Panc1 (cell line): ENCODE measurements at regions not wholly inside any gene's neighbourhood (a gene's known extent, or its start where the extent isn't known, plus 50 kb on each side); places are given as distances from the start of the nearest gene placed in this dataset.

Experiments
- ATAC-seq: fragments of 200-7000 bp; cut with Tn5 transposase; 2 replicates; pipeline ENCODE4 v1.9.1; 2020; ENCODE audit warnings: mild to moderate bottlenecking, moderate library complexity
- BruUV-seq: library from RNA; stranded (reverse); fragments of 400-500 nt; replicated peaks from 2 replicates; lab custom pipeline; 2021; lab: Mats Ljungman, UMichigan
- CTCF ChIA-PET: fragments of 300-600 bp; sonication (Branson Sonifier 250); formaldehyde crosslinking; loops from one replicate; lab custom pipeline; 2022; ENCODE audit warnings: antibody characterized with exemption; lab: Charles Lee
- POLR2A ChIA-PET: fragments of 300-600 bp; sonication (Branson Sonifier 250); formaldehyde crosslinking; loops from one replicate; lab custom pipeline; 2022; ENCODE audit warnings: antibody characterized with exemption; lab: Charles Lee
- DNase-seq: peaks from one replicate; pipeline ENCODE4 v3.0.0-alpha.2; 2010; ENCODE audit warnings: low read depth, low spot score
- H3K27ac ChIP-seq: 2 replicates; pipeline ENCODE4 v1.5.1; 2011; ENCODE audit warnings: mild to moderate bottlenecking, low read length, inconsistent platforms
- H3K27me3 ChIP-seq: fragments of 200-500 bp; sonication (Bioruptor generic); 2 replicates; pipeline ENCODE4 v1.6.0; 2014; ENCODE audit warnings: low read length, inconsistent platforms; ENCODE audit not compliant: control insufficient read depth, insufficient read depth
- H3K36me3 ChIP-seq: fragments of 200-500 bp; sonication (Bioruptor generic); 2 replicates; pipeline ENCODE4 v1.5.1; 2014; ENCODE audit warnings: inconsistent platforms, mild to moderate bottlenecking, low read length, moderate library complexity; ENCODE audit not compliant: control insufficient read depth, insufficient read depth
- H3K4me1 ChIP-seq: 2 replicates; pipeline ENCODE4 v1.5.1; 2011; ENCODE audit warnings: inconsistent platforms, mild to moderate bottlenecking, low read length, moderate library complexity; ENCODE audit not compliant: control insufficient read depth, insufficient read depth
- H3K4me3 ChIP-seq, 2 experiments: 2 replicates each; pipeline ENCODE4 v1.5.1; 2011 to 2012; ENCODE audit warnings: low read depth in 2 of 2, low read length in 2 of 2, mild to moderate bottlenecking in 2 of 2, inconsistent platforms in 1 of 2, moderate library complexity in 1 of 2
- H3K9me3 ChIP-seq: fragments of 200-500 bp; sonication (Bioruptor generic); 2 replicates; pipeline ENCODE4 v1.5.1; 2014; ENCODE audit warnings: low read depth, mild to moderate bottlenecking, inconsistent platforms, low read length, moderate library complexity; ENCODE audit not compliant: control insufficient read depth, insufficient read depth
- POLR2AphosphoS5 ChIP-seq: IDR thresholded peaks from 2 replicates; pipeline ENCODE4 v1.6.1; 2012; ENCODE audit warnings: mild to moderate bottlenecking, low read depth, low read length, moderate library complexity
- SIN3A ChIP-seq: IDR thresholded peaks from 2 replicates; pipeline ENCODE4 v1.6.1; 2012; ENCODE audit warnings: low read depth, mild to moderate bottlenecking, low read length, moderate library complexity, borderline replicate concordance; ENCODE audit not compliant: insufficient read depth
- TCF7L2 ChIP-seq: IDR thresholded peaks from 2 replicates; pipeline ENCODE4 v1.6.1; 2011; ENCODE audit warnings: mild to moderate bottlenecking, low read depth, low read length, inconsistent platforms
- in situ Hi-C: cut with HindIII; loops from 2 replicates; pipeline ENCODE4 v1.10.0; 2016; ENCODE audit warnings: low sequenced_read_pairs, low pct_unique_long_range_greater_than_20kb
- intact Hi-C: fragments of 100-400 bp; cut with micrococcal nuclease; formaldehyde crosslinking; loops from one replicate; pipeline ENCODE4 v1.10.0; 2022; ENCODE audit not compliant: unreplicated experiment
- TF ChIP-seq, protein P1 (sequence below), 2 experiments: IDR thresholded peaks; 2 replicates each; pipeline ENCODE4 v1.6.1; 2011 to 2012; ENCODE audit warnings: low read depth in 2 of 2, control low read depth in 1 of 2, low read length in 1 of 2, mild to moderate bottlenecking in 1 of 2, moderate library complexity in 1 of 2; ENCODE audit not compliant: insufficient read depth in 1 of 2
- TF ChIP-seq, protein P2 (sequence below): fragments of 450-650 bp; IDR thresholded peaks from 2 replicates; pipeline ENCODE4 v1.5.1; 2017; ENCODE audit warnings: mild to moderate bottlenecking

DNA sequence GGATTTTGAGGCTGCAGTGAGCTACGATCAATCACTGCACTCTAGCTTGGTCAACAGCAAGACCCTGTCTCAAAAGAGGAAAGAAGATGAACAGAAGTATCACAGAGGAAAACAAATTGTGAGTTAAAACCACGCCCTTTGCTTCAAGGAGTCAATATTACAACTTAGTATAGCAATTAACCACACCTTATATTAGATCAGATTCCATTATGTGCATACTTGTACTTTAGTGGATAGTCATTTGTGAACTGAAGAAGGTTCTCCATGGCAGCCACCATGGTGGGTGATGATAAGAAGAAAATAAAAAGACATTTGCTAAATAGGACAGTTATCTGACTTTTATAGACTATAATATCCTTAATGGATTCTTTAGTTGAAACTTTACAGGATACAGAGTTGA is 72.3 kb upstream of the EFEMP1 start:
- no TSS peak for BruUV-seq
- no peak for DNase-seq
- Histone ChIP-seq H3K27me3 (no peaks in the 10 kb centered on the region), H3K4me3 (no peak overlapping the region), H3K4me1 (no peaks in the 10 kb centered on the region), H3K9me3 (no peaks in the 10 kb centered on the region), H3K36me3 (no peaks in the 10 kb centered on the region), H3K27ac (no peak overlapping the region)
- ATAC-seq, result no peak
- in situ Hi-C loops (no loop called here), intact Hi-C loops (no loop called here)
- ChIA-PET CTCF (no interaction called here), POLR2A (no interaction called here)
- TF ChIP-seq TCF7L2 (no peak), POLR2AphosphoS5 (no peak), SIN3A (no peak)
- TF ChIP-seq, protein P1, sequence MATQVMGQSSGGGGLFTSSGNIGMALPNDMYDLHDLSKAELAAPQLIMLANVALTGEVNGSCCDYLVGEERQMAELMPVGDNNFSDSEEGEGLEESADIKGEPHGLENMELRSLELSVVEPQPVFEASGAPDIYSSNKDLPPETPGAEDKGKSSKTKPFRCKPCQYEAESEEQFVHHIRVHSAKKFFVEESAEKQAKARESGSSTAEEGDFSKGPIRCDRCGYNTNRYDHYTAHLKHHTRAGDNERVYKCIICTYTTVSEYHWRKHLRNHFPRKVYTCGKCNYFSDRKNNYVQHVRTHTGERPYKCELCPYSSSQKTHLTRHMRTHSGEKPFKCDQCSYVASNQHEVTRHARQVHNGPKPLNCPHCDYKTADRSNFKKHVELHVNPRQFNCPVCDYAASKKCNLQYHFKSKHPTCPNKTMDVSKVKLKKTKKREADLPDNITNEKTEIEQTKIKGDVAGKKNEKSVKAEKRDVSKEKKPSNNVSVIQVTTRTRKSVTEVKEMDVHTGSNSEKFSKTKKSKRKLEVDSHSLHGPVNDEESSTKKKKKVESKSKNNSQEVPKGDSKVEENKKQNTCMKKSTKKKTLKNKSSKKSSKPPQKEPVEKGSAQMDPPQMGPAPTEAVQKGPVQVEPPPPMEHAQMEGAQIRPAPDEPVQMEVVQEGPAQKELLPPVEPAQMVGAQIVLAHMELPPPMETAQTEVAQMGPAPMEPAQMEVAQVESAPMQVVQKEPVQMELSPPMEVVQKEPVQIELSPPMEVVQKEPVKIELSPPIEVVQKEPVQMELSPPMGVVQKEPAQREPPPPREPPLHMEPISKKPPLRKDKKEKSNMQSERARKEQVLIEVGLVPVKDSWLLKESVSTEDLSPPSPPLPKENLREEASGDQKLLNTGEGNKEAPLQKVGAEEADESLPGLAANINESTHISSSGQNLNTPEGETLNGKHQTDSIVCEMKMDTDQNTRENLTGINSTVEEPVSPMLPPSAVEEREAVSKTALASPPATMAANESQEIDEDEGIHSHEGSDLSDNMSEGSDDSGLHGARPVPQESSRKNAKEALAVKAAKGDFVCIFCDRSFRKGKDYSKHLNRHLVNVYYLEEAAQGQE (IDR thresholded peaks at IDR 0.05; ENCODE audit: insufficient read depth in 1 of 2, low read depth in 2 of 2, low read length in 1 of 2), result no peak
- TF ChIP-seq, protein P2, sequence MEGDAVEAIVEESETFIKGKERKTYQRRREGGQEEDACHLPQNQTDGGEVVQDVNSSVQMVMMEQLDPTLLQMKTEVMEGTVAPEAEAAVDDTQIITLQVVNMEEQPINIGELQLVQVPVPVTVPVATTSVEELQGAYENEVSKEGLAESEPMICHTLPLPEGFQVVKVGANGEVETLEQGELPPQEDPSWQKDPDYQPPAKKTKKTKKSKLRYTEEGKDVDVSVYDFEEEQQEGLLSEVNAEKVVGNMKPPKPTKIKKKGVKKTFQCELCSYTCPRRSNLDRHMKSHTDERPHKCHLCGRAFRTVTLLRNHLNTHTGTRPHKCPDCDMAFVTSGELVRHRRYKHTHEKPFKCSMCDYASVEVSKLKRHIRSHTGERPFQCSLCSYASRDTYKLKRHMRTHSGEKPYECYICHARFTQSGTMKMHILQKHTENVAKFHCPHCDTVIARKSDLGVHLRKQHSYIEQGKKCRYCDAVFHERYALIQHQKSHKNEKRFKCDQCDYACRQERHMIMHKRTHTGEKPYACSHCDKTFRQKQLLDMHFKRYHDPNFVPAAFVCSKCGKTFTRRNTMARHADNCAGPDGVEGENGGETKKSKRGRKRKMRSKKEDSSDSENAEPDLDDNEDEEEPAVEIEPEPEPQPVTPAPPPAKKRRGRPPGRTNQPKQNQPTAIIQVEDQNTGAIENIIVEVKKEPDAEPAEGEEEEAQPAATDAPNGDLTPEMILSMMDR, result no peak

DNA sequence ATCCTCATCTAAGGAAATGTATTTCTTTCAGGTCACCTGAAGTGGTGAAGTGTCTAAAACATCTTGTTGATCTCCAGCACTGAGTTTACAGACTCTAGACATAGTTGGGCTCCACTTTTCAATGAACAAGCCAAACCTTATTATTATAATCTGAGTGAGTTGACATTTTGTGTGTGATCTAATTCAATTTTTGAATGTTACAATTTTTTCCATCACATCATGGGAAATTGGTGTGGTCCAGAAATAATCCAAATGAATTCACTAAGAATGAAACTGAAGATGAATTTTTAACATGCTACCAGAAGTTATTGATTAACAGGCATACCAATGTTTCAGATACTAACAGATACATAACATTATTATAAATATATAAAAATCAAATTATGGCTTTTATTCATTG is 75.6 kb upstream of the EFEMP1 start:
- DNase-seq (no peak), ATAC-seq (no peak)
- no peak for TF ChIP-seq POLR2AphosphoS5
- TF ChIP-seq, protein P1 (IDR thresholded peaks at IDR 0.05; ENCODE audit: insufficient read depth in 1 of 2, low read depth in 2 of 2, low read length in 1 of 2), result no peak
- TF ChIP-seq SIN3A, result no peak
- TF ChIP-seq, protein P2, result no peak
- TF ChIP-seq TCF7L2, result no peak
- POLR2A ChIA-PET, result no interaction called here
- H3K27ac ChIP-seq, result no peak overlapping the region
- in situ Hi-C loops, result no loop called here
- intact Hi-C loops, result no loop called here
- H3K9me3 ChIP-seq, result no peaks in the 10 kb centered on the region
- no TSS peak for BruUV-seq
- H3K4me3 ChIP-seq, result no peak overlapping the region
- peaks cover 3% of the 10 kb centered on the region; the same call in 1 of the 2 replicates for H3K27me3 ChIP-seq
- CTCF ChIA-PET, result no interaction called here
- H3K36me3 ChIP-seq, result no peaks in the 10 kb centered on the region
- H3K4me1 ChIP-seq, result no peaks in the 10 kb centered on the region
